Suprapubic skin (tissue), 4 donors: ENCODE measurements at regions not wholly inside any gene's neighbourhood (a gene's known extent, or its start where the extent isn't known, plus 50 kb on each side); places are given as distances from the start of the nearest gene placed in this dataset.
"Not testable (repeated sequence)": the region's sequence is repeated elsewhere in the genome, so short reads cannot be mapped to it uniquely, and the experiment has no call there.

Experiments
- DNase-seq, 2 donors: peaks; one replicate each; pipeline ENCODE4 v3.0.0-alpha.2; 2019; ENCODE audit warnings: low spot score in 2 of 2
- H3K27ac ChIP-seq: fragments of 200-600 bp; sonication (generic); one replicate; pipeline ENCODE4 v1.5.1; 2019
- H3K27me3 ChIP-seq: fragments of 200-600 bp; sonication (generic); one replicate; pipeline ENCODE4 v1.5.1; 2019
- H3K36me3 ChIP-seq: fragments of 200-600 bp; sonication (generic); one replicate; pipeline ENCODE4 v1.5.1; 2019
- H3K4me1 ChIP-seq: fragments of 200-600 bp; sonication (generic); one replicate; pipeline ENCODE4 v1.5.1; 2019
- H3K4me3 ChIP-seq: fragments of 200-600 bp; sonication (generic); one replicate; pipeline ENCODE4 v1.5.1; 2019; ENCODE audit warnings: mild to moderate bottlenecking
- H3K9me3 ChIP-seq: fragments of 200-600 bp; sonication (generic); one replicate; pipeline ENCODE4 v1.5.1; 2019
- EP300 ChIP-seq: sonication (generic); formaldehyde crosslinking; IDR thresholded peaks from one replicate; pipeline ENCODE4 v1.6.1; 2017; ENCODE audit warnings: antibody characterized with exemption
- POLR2A ChIP-seq, 2 donors: fragments of 450-650 bp; IDR thresholded peaks; one replicate each; pipeline ENCODE4 v1.6.1; 2017; ENCODE audit warnings: antibody characterized with exemption in 2 of 2, mild to moderate bottlenecking in 2 of 2, moderate library complexity in 2 of 2
- POLR2AphosphoS5 ChIP-seq, 3 donors: sonication (generic); formaldehyde crosslinking; IDR thresholded peaks; one replicate each; pipeline ENCODE4 v1.6.1; 2017; ENCODE audit warnings: antibody characterized with exemption in 3 of 3
- WGBS: methylation state at CpG from one replicate; pipeline ENCODE4 v1.1.5; 2018; 5-methylcytosine and 5-hydroxymethylcytosine counted together
- TF ChIP-seq, protein P1 (sequence below), 2 donors: fragments of 200-600 bp in 1 of 2; fragments of 450-650 bp in 1 of 2; sonication (generic) in 1 of 2; IDR thresholded peaks; one replicate each; pipeline ENCODE4 v1.5.1; 2016 to 2019; ENCODE audit warnings: antibody characterized with exemption in 2 of 2, mild to moderate bottlenecking in 1 of 2, moderate library complexity in 1 of 2

DNA sequence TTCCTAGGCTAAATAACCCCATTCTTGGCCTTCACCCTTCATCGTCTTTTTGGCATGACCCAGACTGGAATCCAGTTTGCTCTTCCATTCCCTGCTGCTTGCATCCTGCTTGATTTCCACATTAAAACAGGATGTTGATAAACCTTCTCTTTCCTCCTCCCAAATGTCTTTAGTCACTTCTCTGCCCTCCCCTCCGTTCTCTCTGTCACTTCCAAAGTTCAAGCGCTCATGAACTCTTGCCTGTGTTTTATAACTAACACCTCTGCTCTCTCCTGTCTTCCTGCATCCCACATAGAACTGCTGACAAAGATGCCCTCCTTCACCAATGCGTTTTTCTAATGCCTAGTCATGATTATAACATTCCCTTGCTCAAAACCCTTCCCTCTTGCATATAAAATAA lies 65.6 kb upstream of the SLC44A3 start:
- H3K36me3 ChIP-seq: no peaks in the 10 kb centered on the region
- no peak for DNase-seq
- TF ChIP-seq EP300 (no peak), POLR2AphosphoS5 (IDR thresholded peaks at IDR 0.05) (no peak), POLR2A (IDR thresholded peaks at IDR 0.05) (no peak)
- TF ChIP-seq, protein P1, sequence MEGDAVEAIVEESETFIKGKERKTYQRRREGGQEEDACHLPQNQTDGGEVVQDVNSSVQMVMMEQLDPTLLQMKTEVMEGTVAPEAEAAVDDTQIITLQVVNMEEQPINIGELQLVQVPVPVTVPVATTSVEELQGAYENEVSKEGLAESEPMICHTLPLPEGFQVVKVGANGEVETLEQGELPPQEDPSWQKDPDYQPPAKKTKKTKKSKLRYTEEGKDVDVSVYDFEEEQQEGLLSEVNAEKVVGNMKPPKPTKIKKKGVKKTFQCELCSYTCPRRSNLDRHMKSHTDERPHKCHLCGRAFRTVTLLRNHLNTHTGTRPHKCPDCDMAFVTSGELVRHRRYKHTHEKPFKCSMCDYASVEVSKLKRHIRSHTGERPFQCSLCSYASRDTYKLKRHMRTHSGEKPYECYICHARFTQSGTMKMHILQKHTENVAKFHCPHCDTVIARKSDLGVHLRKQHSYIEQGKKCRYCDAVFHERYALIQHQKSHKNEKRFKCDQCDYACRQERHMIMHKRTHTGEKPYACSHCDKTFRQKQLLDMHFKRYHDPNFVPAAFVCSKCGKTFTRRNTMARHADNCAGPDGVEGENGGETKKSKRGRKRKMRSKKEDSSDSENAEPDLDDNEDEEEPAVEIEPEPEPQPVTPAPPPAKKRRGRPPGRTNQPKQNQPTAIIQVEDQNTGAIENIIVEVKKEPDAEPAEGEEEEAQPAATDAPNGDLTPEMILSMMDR (IDR thresholded peaks at IDR 0.05): no peak
- WGBS: 57% methylated on average over 4 of the region's 4 CpGs
- H3K9me3 ChIP-seq: no peaks in the 10 kb centered on the region
- no peak overlapping the region for H3K27ac ChIP-seq
- no peaks in the 10 kb centered on the region for H3K27me3 ChIP-seq
- H3K4me3 ChIP-seq: no peak overlapping the region
- peaks cover 15% of the 10 kb centered on the region for H3K4me1 ChIP-seq

DNA sequence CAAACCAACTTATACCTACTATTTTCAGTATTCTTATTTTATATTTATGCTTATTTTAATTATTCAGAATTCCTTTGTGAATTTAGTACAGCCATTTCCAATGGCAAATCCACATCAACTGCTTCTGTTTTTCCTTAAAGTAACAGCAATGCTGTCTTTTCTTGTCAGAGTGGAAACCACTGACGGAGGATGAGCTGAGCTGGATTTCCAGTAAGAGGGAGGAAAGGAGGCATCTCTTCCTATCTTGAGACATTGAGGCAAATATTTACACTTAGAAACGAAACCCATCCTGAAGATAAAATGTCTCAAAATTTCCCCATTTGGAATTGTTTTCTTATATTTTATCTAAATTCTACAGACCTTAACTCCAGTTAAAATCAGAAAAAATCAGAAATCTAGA lies 66.1 kb upstream of the SLC44A3 start:
- no peak for TF ChIP-seq EP300
- TF ChIP-seq, protein P1 (IDR thresholded peaks at IDR 0.05): no peak
- no peak for TF ChIP-seq POLR2A (IDR thresholded peaks at IDR 0.05)
- no peak for TF ChIP-seq POLR2AphosphoS5 (IDR thresholded peaks at IDR 0.05)
- Histone ChIP-seq H3K27ac (no peak overlapping the region), H3K36me3 (no peaks in the 10 kb centered on the region), H3K9me3 (no peaks in the 10 kb centered on the region), H3K27me3 (no peaks in the 10 kb centered on the region), H3K4me1 (peaks cover 15% of the 10 kb centered on the region), H3K4me3 (no peak overlapping the region)
- WGBS: 82% methylated on average over 2 of the region's 2 CpGs
- no peak for DNase-seq

DNA sequence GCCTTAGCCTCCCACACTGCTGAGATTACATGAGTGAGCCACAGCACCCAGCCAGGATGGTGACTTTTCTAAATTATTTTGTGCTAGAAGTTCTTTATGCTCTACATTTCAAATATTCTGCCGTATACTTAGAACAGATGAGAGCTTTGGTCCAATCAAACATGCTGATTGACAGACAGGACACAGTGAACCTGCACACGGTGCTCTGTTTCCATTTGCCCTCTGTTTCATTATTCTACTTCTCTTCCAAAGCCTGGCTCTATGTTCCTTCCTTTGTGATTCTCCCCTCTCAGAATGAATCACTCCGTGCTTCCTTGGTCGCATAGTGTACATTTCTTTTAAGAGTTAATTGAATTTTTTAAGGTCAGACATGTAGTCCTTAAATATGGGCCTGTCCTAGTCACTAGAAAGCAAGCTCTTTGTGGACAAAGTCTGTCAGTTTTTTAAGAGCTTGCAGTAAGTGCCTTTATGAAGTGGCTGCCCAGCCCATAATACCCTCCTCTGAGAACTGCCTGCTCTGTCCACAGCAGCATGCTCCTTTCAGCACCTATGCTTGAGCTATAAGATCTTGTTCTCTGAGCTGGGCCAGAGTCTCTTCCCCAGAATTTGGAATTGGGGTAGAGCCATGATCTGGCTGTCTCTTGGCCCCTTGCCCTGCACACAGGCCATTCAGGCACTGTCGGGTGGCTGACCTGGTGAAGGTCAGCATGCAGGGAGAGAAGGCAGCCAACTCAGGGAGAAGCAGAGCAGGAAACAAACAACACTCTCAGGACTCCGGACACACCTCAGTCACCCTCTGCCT lies 66.8 kb upstream of the SLC44A3 start:
- no peaks in the 10 kb centered on the region for H3K27me3 ChIP-seq
- no peak overlapping the region for H3K4me3 ChIP-seq
- peaks cover 15% of the 10 kb centered on the region for H3K4me1 ChIP-seq
- H3K9me3 ChIP-seq: no peaks in the 10 kb centered on the region
- H3K36me3 ChIP-seq: no peaks in the 10 kb centered on the region
- TF ChIP-seq, protein P1 (IDR thresholded peaks at IDR 0.05): no peak
- TF ChIP-seq EP300: no peak
- no peak for TF ChIP-seq POLR2AphosphoS5 (IDR thresholded peaks at IDR 0.05)
- TF ChIP-seq POLR2A (IDR thresholded peaks at IDR 0.05): no peak
- WGBS: 50% methylated on average over 6 of the region's 6 CpGs
- no peak for DNase-seq
- H3K27ac ChIP-seq: no peak overlapping the region

DNA sequence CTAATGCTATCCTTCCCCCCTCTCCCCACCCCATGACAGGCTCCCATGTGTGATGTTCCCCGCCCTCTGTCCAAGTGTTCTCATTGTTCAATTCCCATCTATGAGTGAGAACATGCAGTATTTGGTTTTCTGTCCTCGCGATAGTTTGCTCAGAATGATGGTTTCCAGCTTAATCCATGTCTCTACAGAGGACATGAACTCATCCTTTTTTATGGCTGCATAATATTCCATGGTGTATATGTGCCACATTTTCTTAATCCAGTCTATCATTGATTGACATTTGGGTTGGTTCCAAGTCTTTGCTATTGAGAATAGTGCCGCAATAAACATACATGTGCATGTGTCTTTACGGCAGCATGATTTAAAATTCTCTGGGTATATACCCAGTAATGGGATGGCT lies 68.7 kb upstream of the SLC44A3 start:
- peaks cover 11% of the 10 kb centered on the region for H3K4me1 ChIP-seq
- 95% methylated on average over 5 of the region's 5 CpGs for WGBS
- not testable (repeated sequence) for H3K4me3 ChIP-seq, H3K9me3 ChIP-seq, H3K27ac ChIP-seq, H3K36me3 ChIP-seq, H3K27me3 ChIP-seq, DNase-seq

DNA sequence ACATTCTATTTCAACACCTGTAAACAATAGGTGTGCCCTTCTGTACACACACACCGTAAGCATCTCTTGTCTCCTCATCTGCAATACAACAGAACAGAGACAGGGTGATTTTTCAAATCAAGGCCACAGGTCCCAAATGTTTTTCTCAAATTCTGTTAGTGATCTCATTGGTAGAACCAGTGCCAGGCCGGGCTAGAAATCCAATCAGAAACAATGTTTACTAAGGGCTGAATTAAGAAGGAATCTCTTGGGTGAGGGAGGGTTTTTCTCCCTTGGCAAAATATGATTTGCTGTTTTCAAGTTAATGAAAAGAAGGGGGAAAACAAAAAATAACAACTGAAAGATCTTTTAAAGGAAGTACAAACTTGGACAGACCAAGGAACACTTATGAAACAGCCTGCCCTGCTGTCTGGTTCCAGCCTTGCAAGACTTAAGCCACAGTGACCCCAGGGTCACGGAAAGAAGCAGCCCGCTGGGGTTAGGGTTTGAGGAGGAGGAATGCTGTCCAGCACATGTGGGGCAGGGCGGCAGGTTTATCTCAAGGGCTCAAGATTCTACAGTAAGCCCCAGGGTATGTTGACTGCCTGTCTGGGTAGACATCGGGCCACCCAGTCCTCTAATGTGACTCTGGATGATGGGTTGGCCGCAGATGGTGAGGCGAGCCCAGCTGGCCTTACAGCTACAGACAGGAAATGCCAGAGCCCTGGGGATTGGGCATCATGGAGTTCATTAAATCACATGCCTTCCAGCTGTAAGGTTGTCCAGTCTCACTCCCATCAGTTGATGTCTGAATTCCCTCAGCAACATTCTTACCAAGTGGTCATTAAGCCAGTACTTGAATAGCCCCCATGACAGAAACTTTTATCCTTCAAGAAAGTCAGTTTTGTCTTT lies 73.3 kb upstream of the SLC44A3 start:
- 73% methylated on average over 8 of the region's 8 CpGs for WGBS
- DNase-seq: no peak
- Histone ChIP-seq H3K27me3 (no peaks in the 10 kb centered on the region), H3K9me3 (no peaks in the 10 kb centered on the region), H3K27ac (no peak overlapping the region), H3K36me3 (no peaks in the 10 kb centered on the region), H3K4me3 (no peak overlapping the region), H3K4me1 (no peaks in the 10 kb centered on the region)
- TF ChIP-seq POLR2A (IDR thresholded peaks at IDR 0.05) (no peak), EP300 (no peak), POLR2AphosphoS5 (IDR thresholded peaks at IDR 0.05) (no peak)
- TF ChIP-seq, protein P1 (IDR thresholded peaks at IDR 0.05): no peak
